DMS79 (cell line): ENCODE measurements at regions not wholly inside any gene's neighbourhood (a gene's known extent, or its start where the extent isn't known, plus 50 kb on each side); places are given as distances from the start of the nearest gene placed in this dataset.
"Not testable (repeated sequence)": the region's sequence is repeated elsewhere in the genome, so short reads cannot be mapped to it uniquely, and the experiment has no call there.

Source experiments
- DNase-seq: peaks from one replicate; lab custom pipeline; 2025; lab: John Stamatoyannopoulos, UW

- not testable (repeated sequence) for DNase-seq
These were observed 52.1 kb upstream of the SEPTIN5 start for GRCh38 chr22:19662049-19662684.

- peak; percentile 19 for DNase-seq
These were observed 51.0 kb upstream of the SEPTIN5 start for GRCh38 chr22:19663286-19663815.

GRCh38 chr22:19663821-19664355, 50.4 kb upstream of the SEPTIN5 start:
- DNase-seq: no peak

GRCh38 chr22:19664406-19664805, 49.9 kb upstream of the SEPTIN5 start:
- DNase-seq: no peak
